Uterus (tissue), 2 donors: ENCODE measurements at regions not wholly inside any gene's neighbourhood (a gene's known extent, or its start where the extent isn't known, plus 50 kb on each side); places are given as distances from the start of the nearest gene placed in this dataset.

Experiments used
- POLR2A ChIP-seq, 2 donors: fragments of 450-650 bp; IDR thresholded peaks; one replicate each; pipeline ENCODE4 v1.6.1; 2016; ENCODE audit warnings: antibody characterized with exemption in 2 of 2, mild to moderate bottlenecking in 1 of 2, moderate library complexity in 1 of 2
- TF ChIP-seq, protein P1 (sequence below), 4 experiments: fragments of 200-600 bp in 2 of 4; fragments of 450-650 bp in 2 of 4; sonication (generic) in 2 of 4; IDR thresholded peaks; one replicate each; pipeline ENCODE4 v1.5.1; 2016 to 2019; ENCODE audit warnings: antibody characterized with exemption in 4 of 4, mild to moderate bottlenecking in 2 of 4, moderate library complexity in 1 of 4

DNA sequence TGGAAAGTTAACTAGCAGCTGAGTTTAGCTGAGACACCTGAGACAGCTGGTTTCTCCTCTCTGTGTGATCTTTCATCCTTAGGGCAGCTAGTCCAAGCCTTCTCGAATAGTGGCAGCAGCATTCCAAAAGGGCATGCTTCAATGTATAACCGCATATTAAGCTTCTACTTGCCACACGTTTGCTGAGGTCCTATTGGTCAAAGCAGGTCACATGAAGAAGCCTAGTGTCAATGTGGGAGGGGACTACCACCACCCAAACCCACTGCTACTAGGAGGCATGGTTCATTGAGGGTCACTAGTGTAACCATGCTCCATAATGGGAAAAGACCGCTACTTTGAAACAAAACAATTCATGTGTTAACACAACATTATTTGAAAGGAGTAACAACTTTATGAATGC lies 314.9 kb upstream of the SMIM31 start:
- TF ChIP-seq POLR2A (IDR thresholded peaks at IDR 0.05), result no peak
- TF ChIP-seq, protein P1, sequence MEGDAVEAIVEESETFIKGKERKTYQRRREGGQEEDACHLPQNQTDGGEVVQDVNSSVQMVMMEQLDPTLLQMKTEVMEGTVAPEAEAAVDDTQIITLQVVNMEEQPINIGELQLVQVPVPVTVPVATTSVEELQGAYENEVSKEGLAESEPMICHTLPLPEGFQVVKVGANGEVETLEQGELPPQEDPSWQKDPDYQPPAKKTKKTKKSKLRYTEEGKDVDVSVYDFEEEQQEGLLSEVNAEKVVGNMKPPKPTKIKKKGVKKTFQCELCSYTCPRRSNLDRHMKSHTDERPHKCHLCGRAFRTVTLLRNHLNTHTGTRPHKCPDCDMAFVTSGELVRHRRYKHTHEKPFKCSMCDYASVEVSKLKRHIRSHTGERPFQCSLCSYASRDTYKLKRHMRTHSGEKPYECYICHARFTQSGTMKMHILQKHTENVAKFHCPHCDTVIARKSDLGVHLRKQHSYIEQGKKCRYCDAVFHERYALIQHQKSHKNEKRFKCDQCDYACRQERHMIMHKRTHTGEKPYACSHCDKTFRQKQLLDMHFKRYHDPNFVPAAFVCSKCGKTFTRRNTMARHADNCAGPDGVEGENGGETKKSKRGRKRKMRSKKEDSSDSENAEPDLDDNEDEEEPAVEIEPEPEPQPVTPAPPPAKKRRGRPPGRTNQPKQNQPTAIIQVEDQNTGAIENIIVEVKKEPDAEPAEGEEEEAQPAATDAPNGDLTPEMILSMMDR (IDR thresholded peaks at IDR 0.05), result no peak
